ENCODE measurements at regions not wholly inside any gene's neighbourhood (a gene's known extent, or its start where the extent isn't known, plus 50 kb on each side); places are given as distances from the start of the nearest gene placed in this dataset.
"Not testable (repeated sequence)": the region's sequence is repeated elsewhere in the genome, so short reads cannot be mapped to it uniquely, and the experiment has no call there.

DNA sequence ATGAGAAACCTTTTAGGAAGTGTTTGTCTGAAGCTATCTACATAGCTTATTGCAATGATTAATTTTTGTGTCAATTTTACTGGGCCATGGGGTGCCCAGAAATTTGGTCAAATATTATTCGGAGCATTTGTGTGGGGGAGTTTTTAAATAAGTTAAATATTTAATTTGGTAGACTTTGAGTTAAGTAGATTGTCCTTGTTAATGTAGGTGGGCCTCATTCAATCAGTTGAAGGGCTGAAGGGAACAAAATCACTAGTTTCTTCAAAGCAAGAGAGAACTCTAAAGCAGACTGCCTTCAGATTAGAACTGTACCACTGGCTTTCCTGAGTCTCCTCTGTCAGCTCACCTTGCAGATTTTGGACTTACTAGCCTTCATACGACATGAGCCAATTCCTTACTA is 1008.6 kb upstream of the ADAMTS5 start:
- no peak overlapping the region for H3K27ac ChIP-seq
- H3K4me3 ChIP-seq, result no peak overlapping the region
- DNase-seq, result no peak
- 84 to 100% methylated on average over 1 to 2 of the region's 2 CpGs for WGBS, 2 donors (ENCODE audit: low coverage in 1 of 2)
- TF ChIP-seq, protein P1, sequence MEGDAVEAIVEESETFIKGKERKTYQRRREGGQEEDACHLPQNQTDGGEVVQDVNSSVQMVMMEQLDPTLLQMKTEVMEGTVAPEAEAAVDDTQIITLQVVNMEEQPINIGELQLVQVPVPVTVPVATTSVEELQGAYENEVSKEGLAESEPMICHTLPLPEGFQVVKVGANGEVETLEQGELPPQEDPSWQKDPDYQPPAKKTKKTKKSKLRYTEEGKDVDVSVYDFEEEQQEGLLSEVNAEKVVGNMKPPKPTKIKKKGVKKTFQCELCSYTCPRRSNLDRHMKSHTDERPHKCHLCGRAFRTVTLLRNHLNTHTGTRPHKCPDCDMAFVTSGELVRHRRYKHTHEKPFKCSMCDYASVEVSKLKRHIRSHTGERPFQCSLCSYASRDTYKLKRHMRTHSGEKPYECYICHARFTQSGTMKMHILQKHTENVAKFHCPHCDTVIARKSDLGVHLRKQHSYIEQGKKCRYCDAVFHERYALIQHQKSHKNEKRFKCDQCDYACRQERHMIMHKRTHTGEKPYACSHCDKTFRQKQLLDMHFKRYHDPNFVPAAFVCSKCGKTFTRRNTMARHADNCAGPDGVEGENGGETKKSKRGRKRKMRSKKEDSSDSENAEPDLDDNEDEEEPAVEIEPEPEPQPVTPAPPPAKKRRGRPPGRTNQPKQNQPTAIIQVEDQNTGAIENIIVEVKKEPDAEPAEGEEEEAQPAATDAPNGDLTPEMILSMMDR (IDR thresholded peaks at IDR 0.05), result no peak
- in situ Hi-C loops (cut with MboI; ENCODE audit: low pct_ligation_motif_present in 1 of 4, low pct_unique_long_range_greater_than_20kb in 1 of 4, low sequenced_read_pairs in 3 of 4) (no loop called here), intact Hi-C loops (cut with DNase I; ENCODE audit: low total_unique reads) (no loop called here)
- H3K9me3 ChIP-seq, result no peaks in the 10 kb centered on the region
- H3K36me3 ChIP-seq, result no peaks in the 10 kb centered on the region
- no peaks in the 10 kb centered on the region for H3K4me1 ChIP-seq
- no peaks in the 10 kb centered on the region for H3K27me3 ChIP-seq

DNA sequence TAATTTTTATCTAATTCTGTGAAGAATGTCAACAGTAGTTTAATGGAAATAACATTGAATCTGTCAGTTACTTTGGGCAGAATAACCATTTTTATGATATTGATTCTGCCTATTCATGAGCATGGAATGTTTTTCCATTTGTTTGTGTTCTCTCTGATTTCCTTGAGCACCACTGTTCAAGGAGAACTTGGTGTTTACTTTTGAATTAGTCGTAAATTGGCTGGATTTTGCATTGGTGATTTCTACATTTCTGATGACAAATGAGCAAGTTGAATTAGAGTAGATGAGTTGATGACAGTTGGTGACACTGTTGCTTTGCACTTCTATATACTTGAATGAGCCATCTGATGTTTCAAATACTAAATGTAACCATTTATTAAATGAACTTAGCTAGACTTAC is 1007.3 kb upstream of the ADAMTS5 start:
- H3K4me1 ChIP-seq; in situ Hi-C loops (cut with MboI; ENCODE audit: low pct_ligation_motif_present in 1 of 4, low pct_unique_long_range_greater_than_20kb in 1 of 4, low sequenced_read_pairs in 3 of 4); H3K27me3 ChIP-seq; H3K36me3 ChIP-seq; DNase-seq; H3K9me3 ChIP-seq; intact Hi-C loops (cut with DNase I; ENCODE audit: low total_unique reads); H3K4me3 ChIP-seq; H3K27ac ChIP-seq: not testable (repeated sequence)
- 69 to 80% methylated on average over 1 of the region's 1 CpG for WGBS, 2 donors (ENCODE audit: low coverage in 1 of 2)

DNA sequence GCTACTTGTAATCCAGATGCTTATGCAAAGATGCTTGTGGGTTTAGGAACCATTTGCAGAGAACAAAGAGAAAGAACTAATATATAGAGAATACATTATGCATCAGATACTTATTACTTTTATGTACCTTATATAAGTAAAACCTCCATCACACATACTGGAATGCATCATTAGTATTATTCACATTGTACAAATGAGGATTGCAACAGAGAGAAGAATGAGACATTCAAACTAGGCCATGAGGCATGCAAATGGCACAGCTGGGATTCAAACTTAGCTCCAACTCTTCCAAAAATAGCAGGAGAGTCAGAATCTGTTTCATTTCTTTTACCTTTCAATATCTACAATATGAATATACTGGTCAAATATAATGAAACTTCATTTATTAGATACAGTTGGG is 1001.4 kb upstream of the ADAMTS5 start:
- H3K27me3 ChIP-seq; intact Hi-C loops (cut with DNase I; ENCODE audit: low total_unique reads); in situ Hi-C loops (cut with MboI; ENCODE audit: low pct_ligation_motif_present in 1 of 4, low pct_unique_long_range_greater_than_20kb in 1 of 4, low sequenced_read_pairs in 3 of 4); H3K9me3 ChIP-seq; H3K4me1 ChIP-seq; H3K27ac ChIP-seq; H3K4me3 ChIP-seq; H3K36me3 ChIP-seq; DNase-seq: not testable (repeated sequence)

DNA sequence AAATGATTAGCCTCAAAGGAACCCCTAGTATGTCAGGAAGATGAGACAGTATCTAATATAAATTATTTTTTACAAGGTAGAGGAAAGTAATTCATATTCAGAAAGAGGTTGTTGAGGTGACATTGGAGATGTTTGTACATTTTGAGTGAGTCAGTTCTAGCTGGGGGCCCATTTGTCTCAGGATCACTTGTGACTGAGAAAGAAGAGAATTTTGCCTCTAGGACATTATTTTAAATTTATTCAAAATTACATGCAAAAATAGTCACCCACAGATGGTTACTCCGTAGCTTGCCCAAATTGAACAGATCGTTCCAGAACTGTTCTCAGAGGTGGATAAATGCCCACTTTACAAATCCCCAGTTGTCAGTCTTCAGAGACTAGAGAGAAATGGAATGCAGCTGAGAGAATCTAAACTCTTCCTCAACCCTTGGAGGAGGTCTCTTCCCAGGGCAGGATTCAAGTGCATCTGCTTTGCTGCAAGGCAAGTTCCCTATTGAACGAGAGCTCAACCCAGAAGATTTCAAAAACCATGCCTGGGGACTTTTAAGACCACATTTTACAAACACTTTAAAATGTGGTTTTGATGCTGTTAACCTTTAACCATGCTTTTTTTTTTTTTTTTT is 987.8 kb upstream of the ADAMTS5 start:
- no peak for TF ChIP-seq POLR2AphosphoS5 (IDR thresholded peaks at IDR 0.05)
- TF ChIP-seq POLR2A (IDR thresholded peaks at IDR 0.05), result no peak
- TF ChIP-seq, protein P1 (IDR thresholded peaks at IDR 0.05), result no peak
- TF ChIP-seq EP300 (IDR thresholded peaks at IDR 0.05; ENCODE audit: low read depth), result no peak
- in situ Hi-C loops (cut with MboI; ENCODE audit: low pct_ligation_motif_present in 1 of 4, low pct_unique_long_range_greater_than_20kb in 1 of 4, low sequenced_read_pairs in 3 of 4), result no loop called here

DNA sequence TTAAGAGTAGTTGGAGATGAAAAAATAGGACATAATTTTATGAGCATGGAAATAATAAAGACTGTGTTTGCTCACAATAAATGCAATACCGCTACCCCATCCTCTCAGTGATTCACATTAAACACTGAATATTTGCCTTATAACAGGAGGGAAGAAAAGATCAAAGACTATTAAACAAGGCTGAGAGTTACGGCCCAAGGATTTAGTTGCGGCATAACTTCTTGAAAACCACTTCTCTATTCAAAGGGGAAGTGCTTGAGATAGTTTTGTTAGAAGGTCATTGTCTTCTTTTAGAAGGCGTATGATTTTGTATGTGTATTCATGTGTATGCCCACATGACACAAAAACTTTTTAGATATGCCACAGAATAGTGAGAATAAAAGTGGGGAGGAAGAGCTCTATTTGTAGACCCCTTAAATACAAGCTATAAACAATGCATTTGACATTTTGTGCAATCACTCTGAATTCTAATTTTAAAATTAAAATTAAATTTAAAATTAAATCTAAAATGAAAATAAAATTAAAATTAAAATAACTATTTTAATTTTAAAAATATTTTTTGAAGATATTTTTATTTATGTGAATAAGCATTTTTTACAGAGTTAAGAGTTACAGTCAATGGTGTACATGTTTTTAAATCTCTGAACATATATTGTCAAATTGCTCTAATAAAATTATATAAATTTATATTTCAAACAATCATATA is 986.6 kb upstream of the ADAMTS5 start:
- intact Hi-C loops (cut with DNase I; ENCODE audit: low total_unique reads), result no loop called here
- H3K27ac ChIP-seq, result no peak overlapping the region
- no peak for DNase-seq
- H3K36me3 ChIP-seq, result no peaks in the 10 kb centered on the region
- no peaks in the 10 kb centered on the region for H3K9me3 ChIP-seq
- in situ Hi-C loops (cut with MboI; ENCODE audit: low pct_ligation_motif_present in 1 of 4, low pct_unique_long_range_greater_than_20kb in 1 of 4, low sequenced_read_pairs in 3 of 4), result no loop called here
- 59 to 65% methylated on average over 4 of the region's 4 CpGs for WGBS, 2 donors (ENCODE audit: low coverage in 1 of 2)
- H3K4me3 ChIP-seq, result no peak overlapping the region
- H3K27me3 ChIP-seq, result no peaks in the 10 kb centered on the region
- H3K4me1 ChIP-seq, result no peaks in the 10 kb centered on the region
- TF ChIP-seq POLR2A (IDR thresholded peaks at IDR 0.05) (no peak), POLR2AphosphoS5 (IDR thresholded peaks at IDR 0.05) (no peak), EP300 (IDR thresholded peaks at IDR 0.05; ENCODE audit: low read depth) (no peak)
- TF ChIP-seq, protein P1 (IDR thresholded peaks at IDR 0.05), result no peak

More for the DNA sequence above, 987.8 kb upstream of the ADAMTS5 start:
- no peaks in the 10 kb centered on the region for H3K36me3 ChIP-seq
- no peaks in the 10 kb centered on the region for H3K4me1 ChIP-seq
- H3K9me3 ChIP-seq, result no peaks in the 10 kb centered on the region
- H3K27ac ChIP-seq, result no peak overlapping the region
- H3K4me3 ChIP-seq, result no peak overlapping the region
- 63 to 88% methylated on average over 1 to 3 of the region's 3 CpGs for WGBS, 2 donors (ENCODE audit: low coverage in 1 of 2)
- intact Hi-C loops (cut with DNase I; ENCODE audit: low total_unique reads), result no loop called here
- H3K27me3 ChIP-seq, result no peaks in the 10 kb centered on the region
- DNase-seq, result no peak

DNA sequence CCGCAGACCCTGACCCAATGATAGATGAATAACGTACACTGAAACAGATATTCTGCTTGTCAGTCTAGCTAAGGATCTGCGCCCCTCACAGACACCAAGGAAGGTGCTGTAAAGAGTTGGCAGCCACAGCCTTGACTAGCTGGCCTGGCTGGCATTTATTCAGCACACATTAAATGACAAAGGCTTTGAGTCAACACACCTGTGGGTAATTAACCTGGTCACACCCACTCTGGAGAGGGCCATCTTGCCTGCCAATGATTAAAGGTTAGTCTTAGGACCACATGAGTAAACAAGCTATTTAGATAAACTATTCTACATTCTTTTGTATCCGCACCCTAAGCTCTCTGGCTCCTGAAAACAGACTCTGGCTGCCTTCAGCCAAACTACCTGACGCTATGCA is 982.2 kb upstream of the ADAMTS5 start:
- H3K36me3 ChIP-seq; H3K4me3 ChIP-seq; H3K4me1 ChIP-seq; intact Hi-C loops (cut with DNase I; ENCODE audit: low total_unique reads); DNase-seq; in situ Hi-C loops (cut with MboI; ENCODE audit: low pct_ligation_motif_present in 1 of 4, low pct_unique_long_range_greater_than_20kb in 1 of 4, low sequenced_read_pairs in 3 of 4); H3K27me3 ChIP-seq; H3K27ac ChIP-seq; H3K9me3 ChIP-seq: not testable (repeated sequence)
- 65 to 68% methylated on average over 5 of the region's 5 CpGs for WGBS, 2 donors (ENCODE audit: low coverage in 1 of 2)

DNA sequence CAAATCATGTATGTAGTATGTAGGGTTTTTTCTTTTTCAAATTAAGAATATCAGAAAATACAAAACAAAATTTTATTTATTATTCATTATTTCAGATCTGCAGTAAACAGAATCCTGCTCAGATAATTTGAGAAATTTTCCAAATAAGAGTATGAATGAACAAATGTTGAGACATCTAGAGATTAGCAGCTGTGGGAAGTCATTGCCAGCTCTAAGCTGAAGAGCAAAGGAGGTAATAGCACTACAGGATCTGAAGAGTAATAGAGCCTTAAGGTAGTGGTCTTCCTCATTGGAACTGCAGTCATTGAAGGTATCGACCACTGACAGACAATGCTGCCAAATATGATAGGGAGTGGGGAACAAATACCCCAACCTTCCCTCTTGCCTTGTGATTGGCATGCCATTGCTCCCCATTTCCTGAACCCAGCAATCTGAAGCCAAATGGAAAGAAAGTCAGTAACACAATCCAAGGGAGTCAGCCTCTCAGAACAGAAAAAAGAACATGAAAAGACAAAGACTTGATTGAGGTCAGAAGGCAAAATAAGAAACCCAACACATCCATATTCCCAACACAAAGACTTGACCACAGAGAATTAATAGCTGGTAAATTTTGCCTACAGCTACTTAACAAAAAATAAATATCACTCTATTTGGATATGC is 963.4 kb upstream of the ADAMTS5 start:
- WGBS, 2 donors (ENCODE audit: low coverage in 1 of 2), result 89% methylated on average over 1 of the region's 1 CpG; no CpG with 5 or more reads in 1 of the 2 donors
- H3K9me3 ChIP-seq; H3K4me3 ChIP-seq; H3K36me3 ChIP-seq; H3K27me3 ChIP-seq; DNase-seq; in situ Hi-C loops (cut with MboI; ENCODE audit: low pct_ligation_motif_present in 1 of 4, low pct_unique_long_range_greater_than_20kb in 1 of 4, low sequenced_read_pairs in 3 of 4); H3K4me1 ChIP-seq; intact Hi-C loops (cut with DNase I; ENCODE audit: low total_unique reads); H3K27ac ChIP-seq: not testable (repeated sequence)

All from transverse colon (tissue), 4 donors.